Ishikawa (cell line): ENCODE measurements at regions not wholly inside any gene's neighbourhood (a gene's known extent, or its start where the extent isn't known, plus 50 kb on each side); places are given as distances from the start of the nearest gene placed in this dataset.

Experiments
- CEBPB ChIP-seq: IDR thresholded peaks from 2 replicates; pipeline ENCODE4 v1.6.1; 2012
- CREB1 ChIP-seq: IDR thresholded peaks from 2 replicates; pipeline ENCODE4 v1.6.1; 2012; ENCODE audit warnings: low read depth
- EGR1 ChIP-seq: IDR thresholded peaks from 2 replicates; pipeline ENCODE4 v1.6.1; 2012
- EP300 ChIP-seq: IDR thresholded peaks from 2 replicates; pipeline ENCODE4 v1.6.1; 2012; ENCODE audit warnings: borderline replicate concordance
- FOXM1 ChIP-seq: IDR thresholded peaks from 2 replicates; pipeline ENCODE4 v1.6.1; 2012; ENCODE audit warnings: low read depth, borderline replicate concordance
- NFIC ChIP-seq: IDR thresholded peaks from 2 replicates; pipeline ENCODE4 v1.6.1; 2012
- RAD21 ChIP-seq: IDR thresholded peaks from 2 replicates; pipeline ENCODE4 v1.6.1; 2012; ENCODE audit warnings: low read depth
- TAF1 ChIP-seq: IDR thresholded peaks from 2 replicates; pipeline ENCODE4 v1.6.1; 2012; ENCODE audit warnings: low read depth, mild to moderate bottlenecking
- TCF12 ChIP-seq: IDR thresholded peaks from 2 replicates; pipeline ENCODE4 v1.6.1; 2012; ENCODE audit warnings: low read depth
- TEAD4 ChIP-seq: IDR thresholded peaks from 2 replicates; pipeline ENCODE4 v1.6.1; 2012
- YY1 ChIP-seq: IDR thresholded peaks from 2 replicates; pipeline ENCODE4 v1.6.1; 2012; ENCODE audit warnings: low read depth
- ZBTB7A ChIP-seq: IDR thresholded peaks from 2 replicates; pipeline ENCODE4 v1.6.1; 2012; ENCODE audit warnings: low read depth
- TF ChIP-seq, protein P1 (sequence below): IDR thresholded peaks from 2 replicates; pipeline ENCODE4 v1.6.1; 2012; ENCODE audit warnings: low read depth, mild to moderate bottlenecking
- TF ChIP-seq, protein P2 (sequence below): IDR thresholded peaks from 2 replicates; pipeline ENCODE4 v1.6.1; 2012
- TF ChIP-seq, protein P3 (sequence below): IDR thresholded peaks from 2 replicates; pipeline ENCODE4 v1.6.1; 2012

DNA sequence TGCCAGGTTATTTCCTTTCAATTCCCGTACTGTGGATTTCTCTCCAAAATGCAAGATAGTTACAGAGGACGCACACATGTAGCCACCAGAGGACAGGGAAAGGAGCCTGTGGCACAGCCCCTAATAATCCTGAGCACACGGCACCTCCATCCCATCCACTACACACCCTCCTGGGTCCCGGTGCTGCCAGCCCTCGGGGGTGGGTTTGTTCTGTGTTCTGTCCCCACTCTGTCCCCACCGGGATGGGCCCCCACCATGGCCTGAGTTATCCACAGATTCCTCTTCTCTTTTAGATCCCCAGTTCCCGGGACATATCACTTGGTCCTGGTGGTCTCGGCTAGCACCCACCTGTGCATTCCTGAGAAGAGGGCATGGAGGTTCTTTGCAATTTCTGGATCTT is 196.9 kb upstream of the PPP2R2D start:
- TF ChIP-seq TEAD4 (no peak), CEBPB (no peak), TAF1 (no peak), EP300 (no peak), TCF12 (no peak), EGR1 (no peak), NFIC (no peak), YY1 (no peak), CREB1 (no peak), ZBTB7A (no peak), FOXM1 (no peak)
- TF ChIP-seq, protein P1, sequence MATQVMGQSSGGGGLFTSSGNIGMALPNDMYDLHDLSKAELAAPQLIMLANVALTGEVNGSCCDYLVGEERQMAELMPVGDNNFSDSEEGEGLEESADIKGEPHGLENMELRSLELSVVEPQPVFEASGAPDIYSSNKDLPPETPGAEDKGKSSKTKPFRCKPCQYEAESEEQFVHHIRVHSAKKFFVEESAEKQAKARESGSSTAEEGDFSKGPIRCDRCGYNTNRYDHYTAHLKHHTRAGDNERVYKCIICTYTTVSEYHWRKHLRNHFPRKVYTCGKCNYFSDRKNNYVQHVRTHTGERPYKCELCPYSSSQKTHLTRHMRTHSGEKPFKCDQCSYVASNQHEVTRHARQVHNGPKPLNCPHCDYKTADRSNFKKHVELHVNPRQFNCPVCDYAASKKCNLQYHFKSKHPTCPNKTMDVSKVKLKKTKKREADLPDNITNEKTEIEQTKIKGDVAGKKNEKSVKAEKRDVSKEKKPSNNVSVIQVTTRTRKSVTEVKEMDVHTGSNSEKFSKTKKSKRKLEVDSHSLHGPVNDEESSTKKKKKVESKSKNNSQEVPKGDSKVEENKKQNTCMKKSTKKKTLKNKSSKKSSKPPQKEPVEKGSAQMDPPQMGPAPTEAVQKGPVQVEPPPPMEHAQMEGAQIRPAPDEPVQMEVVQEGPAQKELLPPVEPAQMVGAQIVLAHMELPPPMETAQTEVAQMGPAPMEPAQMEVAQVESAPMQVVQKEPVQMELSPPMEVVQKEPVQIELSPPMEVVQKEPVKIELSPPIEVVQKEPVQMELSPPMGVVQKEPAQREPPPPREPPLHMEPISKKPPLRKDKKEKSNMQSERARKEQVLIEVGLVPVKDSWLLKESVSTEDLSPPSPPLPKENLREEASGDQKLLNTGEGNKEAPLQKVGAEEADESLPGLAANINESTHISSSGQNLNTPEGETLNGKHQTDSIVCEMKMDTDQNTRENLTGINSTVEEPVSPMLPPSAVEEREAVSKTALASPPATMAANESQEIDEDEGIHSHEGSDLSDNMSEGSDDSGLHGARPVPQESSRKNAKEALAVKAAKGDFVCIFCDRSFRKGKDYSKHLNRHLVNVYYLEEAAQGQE = no peak

DNA sequence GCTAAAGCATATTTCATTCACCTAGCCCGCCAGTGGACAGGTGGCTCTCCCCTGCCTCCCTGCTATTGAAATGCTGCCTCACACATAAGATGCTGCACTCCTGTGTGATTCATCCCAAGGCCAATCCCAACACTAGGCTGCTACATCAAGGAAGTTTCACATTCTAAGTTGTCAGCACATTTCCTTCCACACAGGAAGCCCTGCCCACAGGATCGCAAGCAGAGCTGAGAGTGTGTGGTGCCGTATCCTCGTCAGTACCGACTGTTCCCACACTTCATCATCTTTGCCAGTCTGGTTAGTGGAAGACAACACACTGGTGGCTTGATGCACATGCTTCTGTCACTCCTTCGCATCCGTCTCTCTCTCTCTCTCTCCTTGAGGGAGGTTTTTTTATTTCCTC is 194.3 kb upstream of the PPP2R2D start:
- TF ChIP-seq EP300 (no peak), TEAD4 (no peak), ZBTB7A (no peak), EGR1 (no peak), NFIC (no peak), RAD21 (no peak), CREB1 (no peak), TCF12 (no peak), FOXM1 (no peak), YY1 (no peak)

DNA sequence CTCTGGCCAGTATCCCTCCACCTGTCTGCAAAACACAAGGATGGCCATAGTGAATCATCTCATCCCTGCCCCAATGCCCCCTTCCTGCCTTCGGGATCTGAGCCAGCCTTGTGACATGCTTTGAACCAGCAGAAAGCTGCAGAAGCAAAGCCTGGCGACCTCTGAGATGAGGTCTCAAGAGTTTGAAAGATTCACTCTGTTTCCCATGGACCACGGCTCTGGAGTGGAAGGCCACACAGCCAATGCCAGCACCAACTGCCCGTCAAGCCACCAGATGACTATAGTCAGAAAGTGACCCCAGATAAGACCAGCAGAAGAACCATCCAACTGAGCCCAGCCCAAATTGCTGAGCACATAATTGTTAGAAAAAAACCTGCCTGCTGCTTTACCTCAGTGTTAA is 193.9 kb upstream of the PPP2R2D start:
- no peak for TF ChIP-seq RAD21
- no peak for TF ChIP-seq FOXM1
- no peak for TF ChIP-seq TEAD4
- TF ChIP-seq YY1 = no peak
- TF ChIP-seq, protein P2, sequence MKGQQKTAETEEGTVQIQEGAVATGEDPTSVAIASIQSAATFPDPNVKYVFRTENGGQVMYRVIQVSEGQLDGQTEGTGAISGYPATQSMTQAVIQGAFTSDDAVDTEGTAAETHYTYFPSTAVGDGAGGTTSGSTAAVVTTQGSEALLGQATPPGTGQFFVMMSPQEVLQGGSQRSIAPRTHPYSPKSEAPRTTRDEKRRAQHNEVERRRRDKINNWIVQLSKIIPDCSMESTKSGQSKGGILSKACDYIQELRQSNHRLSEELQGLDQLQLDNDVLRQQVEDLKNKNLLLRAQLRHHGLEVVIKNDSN = no peak
- no peak for TF ChIP-seq EP300
- TF ChIP-seq, protein P1 = no peak
- no peak for TF ChIP-seq NFIC
- no peak for TF ChIP-seq CREB1

DNA sequence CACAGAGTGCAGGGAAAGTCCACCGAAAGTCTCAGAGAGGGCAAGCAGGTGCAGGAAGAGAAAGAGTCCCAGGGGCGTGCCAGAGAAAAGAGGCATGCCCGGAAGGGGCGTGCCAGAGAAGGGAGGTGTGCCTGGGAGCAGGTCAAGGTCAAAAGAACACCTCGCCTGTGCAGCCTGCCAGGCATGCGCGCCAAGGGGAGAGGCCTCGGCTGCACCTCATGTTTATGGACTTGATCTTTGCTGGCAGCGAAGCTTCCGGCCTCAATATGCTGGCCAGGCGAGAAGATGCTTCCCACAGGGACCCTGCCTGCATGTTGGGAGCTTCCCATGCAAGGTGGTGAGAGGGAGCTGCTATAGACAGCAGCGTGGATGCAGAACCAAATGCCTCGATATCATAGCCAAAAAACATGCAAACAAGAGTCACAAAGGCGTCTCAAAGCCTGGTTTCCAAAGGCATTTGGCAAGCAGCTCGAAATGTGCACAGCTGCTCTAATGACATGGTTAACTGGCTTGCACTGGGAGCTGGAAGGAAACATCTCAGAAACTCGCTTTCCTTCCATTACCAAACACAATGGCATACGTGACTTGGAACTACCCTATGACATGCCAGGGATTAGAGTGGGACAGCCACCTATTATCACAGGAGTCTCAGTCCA is 192.5 kb upstream of the PPP2R2D start:
- no peak for TF ChIP-seq NFIC
- TF ChIP-seq TEAD4 = no peak
- TF ChIP-seq ZBTB7A = no peak
- TF ChIP-seq YY1 = no peak
- TF ChIP-seq RAD21 = no peak
- no peak for TF ChIP-seq TAF1
- TF ChIP-seq FOXM1 = no peak
- no peak for TF ChIP-seq EP300
- TF ChIP-seq CEBPB = no peak
- TF ChIP-seq EGR1 = no peak
- TF ChIP-seq, protein P2 = no peak
- no peak for TF ChIP-seq CREB1
- no peak for TF ChIP-seq TCF12
- TF ChIP-seq, protein P3, sequence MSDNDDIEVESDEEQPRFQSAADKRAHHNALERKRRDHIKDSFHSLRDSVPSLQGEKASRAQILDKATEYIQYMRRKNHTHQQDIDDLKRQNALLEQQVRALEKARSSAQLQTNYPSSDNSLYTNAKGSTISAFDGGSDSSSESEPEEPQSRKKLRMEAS = no peak
- TF ChIP-seq, protein P1 = no peak
